Endothelial cell of umbilical vein (primary cell): ENCODE measurements at regions not wholly inside any gene's neighbourhood (a gene's known extent, or its start where the extent isn't known, plus 50 kb on each side); places are given as distances from the start of the nearest gene placed in this dataset.

ENCODE experiments used
- POLR2A ChIP-seq: IDR thresholded peaks from 2 replicates; pipeline ENCODE4 v1.6.1; 2012; ENCODE audit warnings: low read depth, mild to moderate bottlenecking, control low read depth, low read length
- POLR2AphosphoS5 ChIP-seq: IDR thresholded peaks from 2 replicates; pipeline ENCODE4 v1.6.1; 2012; ENCODE audit warnings: low read depth, mild to moderate bottlenecking, control low read depth, low read length, moderate library complexity; ENCODE audit not compliant: insufficient read depth

- TF ChIP-seq POLR2A (no peak), POLR2AphosphoS5 (no peak)
Observed at GRCh38 chr3:75894234-75894633, 108.9 kb upstream of the ZNF717 start.
